ENCODE measurements at regions not wholly inside any gene's neighbourhood (a gene's known extent, or its start where the extent isn't known, plus 50 kb on each side); places are given as distances from the start of the nearest gene placed in this dataset.

- Histone ChIP-seq H3K4me1 (ENCODE audit: insufficient read depth, low read length) (no peaks in the 10 kb centered on the region), H3K36me3 (ENCODE audit: insufficient read depth, low read length) (no peaks in the 10 kb centered on the region), H3K27ac (ENCODE audit: low read depth in 1 of 2, low read length in 2 of 2) (no peak overlapping the region), H3K4me3 (ENCODE audit: low read length) (no peak overlapping the region), H3K27me3 (ENCODE audit: control insufficient read depth in 1 of 2, insufficient read depth in 2 of 2, low read length in 2 of 2) (no peaks in the 10 kb centered on the region), H3K9me3 (ENCODE audit: control insufficient read depth in 1 of 2, insufficient read depth in 1 of 2, low read length in 2 of 2) (no peaks in the 10 kb centered on the region)
- intact Hi-C loops (cut with DNase I, micrococcal nuclease) = no loop called here
- POLR2A ChIA-PET = no interaction called here
- DNase-seq (no peak), ATAC-seq (ENCODE audit: poor library complexity) (no peak)
- no peaks in the 10 kb centered on the region for H3K36me3 Mint-ChIP-seq (ENCODE audit: low read depth)
- no peak overlapping the region for H3K4me3 Mint-ChIP-seq
- H3K27me3 Mint-ChIP-seq = peaks cover 11% of the 10 kb centered on the region
- no peaks in the 10 kb centered on the region for H3K9me3 Mint-ChIP-seq
- H3K4me1 Mint-ChIP-seq (ENCODE audit: low read depth) = no peaks in the 10 kb centered on the region
- CTCF ChIA-PET = no interaction called here
- no peak overlapping the region for H3K27ac Mint-ChIP-seq
- TF ChIP-seq CTCF (IDR thresholded peaks at IDR 0.05) = no peak
Measured at GRCh38 chr11:15726893-15727519, 612.3 kb downstream of the INSC start.

GRCh38 chr11:15727520-15727914 lies 612.8 kb downstream of the INSC start:
- no peaks in the 10 kb centered on the region for H3K4me1 ChIP-seq (ENCODE audit: insufficient read depth, low read length)
- CTCF ChIA-PET = no interaction called here
- no peak for DNase-seq
- POLR2A ChIA-PET = no interaction called here
- Mint-ChIP-seq H3K27ac (no peak overlapping the region), H3K9me3 (no peaks in the 10 kb centered on the region), H3K4me1 (ENCODE audit: low read depth) (no peaks in the 10 kb centered on the region), H3K27me3 (peaks cover 11% of the 10 kb centered on the region), H3K36me3 (ENCODE audit: low read depth) (no peaks in the 10 kb centered on the region), H3K4me3 (no peak overlapping the region)
- H3K9me3 ChIP-seq (ENCODE audit: control insufficient read depth in 1 of 2, insufficient read depth in 1 of 2, low read length in 2 of 2) = no peaks in the 10 kb centered on the region
- no peak overlapping the region for H3K27ac ChIP-seq (ENCODE audit: low read depth in 1 of 2, low read length in 2 of 2)
- intact Hi-C loops (cut with DNase I, micrococcal nuclease) = no loop called here
- H3K27me3 ChIP-seq (ENCODE audit: control insufficient read depth in 1 of 2, insufficient read depth in 2 of 2, low read length in 2 of 2) = no peaks in the 10 kb centered on the region
- no peak overlapping the region for H3K4me3 ChIP-seq (ENCODE audit: low read length)
- no peaks in the 10 kb centered on the region for H3K36me3 ChIP-seq (ENCODE audit: insufficient read depth, low read length)
- TF ChIP-seq CTCF (IDR thresholded peaks at IDR 0.05) = no peak
- ATAC-seq (ENCODE audit: poor library complexity) = no peak

- H3K27ac Mint-ChIP-seq = no peak overlapping the region
Measured at GRCh38 chr11:15728207-15728606, 613.5 kb downstream of the INSC start.

More at GRCh38 chr11:15728207-15728606, 613.5 kb downstream of the INSC start:
- Mint-ChIP-seq H3K4me3 (no peak overlapping the region), H3K9me3 (no peaks in the 10 kb centered on the region), H3K36me3 (ENCODE audit: low read depth) (no peaks in the 10 kb centered on the region), H3K27me3 (peaks cover 11% of the 10 kb centered on the region), H3K4me1 (ENCODE audit: low read depth) (no peaks in the 10 kb centered on the region)
- POLR2A ChIA-PET = no interaction called here
- no peak overlapping the region for H3K4me3 ChIP-seq (ENCODE audit: low read length)
- intact Hi-C loops (cut with DNase I, micrococcal nuclease) = no loop called here
- CTCF ChIA-PET = no interaction called here
- no peak overlapping the region for H3K27ac ChIP-seq (ENCODE audit: low read depth in 1 of 2, low read length in 2 of 2)
- TF ChIP-seq CTCF (IDR thresholded peaks at IDR 0.05) = no peak
- H3K9me3 ChIP-seq (ENCODE audit: control insufficient read depth in 1 of 2, insufficient read depth in 1 of 2, low read length in 2 of 2) = no peaks in the 10 kb centered on the region
- H3K4me1 ChIP-seq (ENCODE audit: insufficient read depth, low read length) = no peaks in the 10 kb centered on the region
- H3K27me3 ChIP-seq (ENCODE audit: control insufficient read depth in 1 of 2, insufficient read depth in 2 of 2, low read length in 2 of 2) = no peaks in the 10 kb centered on the region
- no peak for ATAC-seq (ENCODE audit: poor library complexity)
- no peaks in the 10 kb centered on the region for H3K36me3 ChIP-seq (ENCODE audit: insufficient read depth, low read length)
- no peak for DNase-seq
